ENCODE measurements at regions not wholly inside any gene's neighbourhood (a gene's known extent, or its start where the extent isn't known, plus 50 kb on each side); places are given as distances from the start of the nearest gene placed in this dataset.

GRCh38 chr18:10289251-10289650 is 165.2 kb upstream of the APCDD1 start:
- Mint-ChIP-seq H3K27me3 (ENCODE audit: low read depth) (no peaks in the 10 kb centered on the region), H3K4me3 (no peak overlapping the region), H3K27ac (no peak overlapping the region), H3K4me1 (ENCODE audit: low read depth) (no peaks in the 10 kb centered on the region), H3K9me3 (peaks cover 8% of the 10 kb centered on the region in 2 donors), H3K36me3 (ENCODE audit: insufficient read depth in 2 of 2) (peaks cover 1 to 2% of the 10 kb centered on the region in 2 donors)
- no peak for DNase-seq
- no peak for ATAC-seq (replicated peaks in 1 of 2)

DNA sequence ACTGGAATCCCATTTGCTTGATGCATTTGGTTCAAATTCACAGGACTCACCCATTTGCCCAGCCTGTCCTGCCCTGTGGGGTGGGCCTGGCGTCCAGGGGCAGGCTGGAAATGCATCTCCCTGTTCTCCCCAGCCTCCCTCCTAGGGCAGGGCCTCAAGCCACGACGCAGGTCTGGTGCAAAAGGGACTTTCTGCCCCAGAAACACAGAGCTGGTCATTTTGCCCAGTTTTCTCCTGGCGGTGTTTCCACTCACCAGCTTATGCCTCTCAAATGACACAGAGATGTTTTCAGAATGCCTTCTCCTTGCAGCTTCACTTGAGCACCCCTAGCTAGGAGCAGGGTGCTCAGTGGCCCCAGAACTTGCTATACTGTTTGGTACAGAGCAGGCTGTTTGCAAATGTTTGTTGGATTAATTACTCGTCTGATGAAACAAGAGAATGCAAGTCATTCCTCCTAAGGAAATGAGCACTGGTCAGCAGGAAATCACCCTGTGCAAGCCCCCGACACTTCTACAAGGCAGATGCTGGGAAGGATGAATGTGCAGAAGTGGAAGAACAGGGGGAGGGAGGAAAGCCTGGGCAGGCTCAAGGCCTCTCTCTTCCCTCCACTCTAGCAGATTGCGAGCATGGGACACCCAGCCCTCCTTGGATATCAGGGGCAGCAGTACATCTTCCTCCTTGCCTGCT is 164.3 kb upstream of the APCDD1 start:
- Mint-ChIP-seq H3K4me3 (no peak overlapping the region), H3K36me3 (ENCODE audit: insufficient read depth in 2 of 2) (peaks cover 1 to 2% of the 10 kb centered on the region in 2 donors), H3K9me3 (peaks cover 8% of the 10 kb centered on the region in 2 donors), H3K4me1 (ENCODE audit: low read depth) (no peaks in the 10 kb centered on the region), H3K27ac (no peak overlapping the region), H3K27me3 (ENCODE audit: low read depth) (no peaks in the 10 kb centered on the region)
- no peak for ATAC-seq (replicated peaks in 1 of 2)
- no peak for DNase-seq

GRCh38 chr18:10290638-10291235 is 163.7 kb upstream of the APCDD1 start:
- Mint-ChIP-seq H3K27me3 (ENCODE audit: low read depth) (no peaks in the 10 kb centered on the region), H3K36me3 (ENCODE audit: insufficient read depth in 2 of 2) (peaks cover 1 to 2% of the 10 kb centered on the region in 2 donors), H3K27ac (no peak overlapping the region), H3K4me3 (no peak overlapping the region), H3K4me1 (ENCODE audit: low read depth) (no peaks in the 10 kb centered on the region), H3K9me3 (peaks cover 8% of the 10 kb centered on the region in 2 donors)
- ATAC-seq (replicated peaks in 1 of 2) (no peak), DNase-seq (no peak)

- DNase-seq (no peak), ATAC-seq (replicated peaks in 1 of 2) (no peak)
- Mint-ChIP-seq H3K4me1 (ENCODE audit: low read depth) (no peaks in the 10 kb centered on the region), H3K27ac (no peak overlapping the region), H3K27me3 (ENCODE audit: low read depth) (no peaks in the 10 kb centered on the region), H3K36me3 (ENCODE audit: insufficient read depth in 2 of 2) (peaks cover 1 to 2% of the 10 kb centered on the region in 2 donors), H3K4me3 (no peak overlapping the region), H3K9me3 (peaks cover 8% of the 10 kb centered on the region in 2 donors)
Measured at GRCh38 chr18:10291568-10291981, 162.9 kb upstream of the APCDD1 start.

DNA sequence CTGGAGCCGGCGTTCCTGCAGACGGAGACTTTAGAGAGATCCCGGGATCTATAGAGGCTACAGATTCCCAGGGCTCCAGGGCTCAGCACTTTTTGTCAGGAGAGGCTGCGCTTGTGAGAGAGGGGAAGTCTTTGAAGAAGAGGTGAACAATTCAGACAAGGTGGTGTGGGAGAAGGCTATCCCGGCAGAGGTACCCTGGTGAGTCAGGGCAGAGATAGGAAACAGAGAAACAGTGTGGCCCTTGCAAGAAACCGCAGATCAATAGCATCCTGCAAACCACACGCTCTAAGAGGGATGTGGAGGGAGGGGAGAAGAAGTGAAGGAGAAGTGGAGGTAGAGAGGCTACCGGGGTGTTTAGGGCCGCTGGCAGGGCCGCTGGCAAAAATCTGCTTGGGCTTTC is 160.5 kb upstream of the APCDD1 start:
- H3K9me3 Mint-ChIP-seq, result peaks cover 1 to 6% of the 10 kb centered on the region in 2 donors
- no peaks in the 10 kb centered on the region for H3K4me1 Mint-ChIP-seq (ENCODE audit: low read depth)
- H3K27ac Mint-ChIP-seq, result no peak overlapping the region
- DNase-seq, result no peak
- ATAC-seq (replicated peaks in 1 of 2), result no peak
- H3K36me3 Mint-ChIP-seq (ENCODE audit: insufficient read depth in 2 of 2), result no peaks in the 10 kb centered on the region
- H3K27me3 Mint-ChIP-seq (ENCODE audit: low read depth), result no peaks in the 10 kb centered on the region
- no peak overlapping the region for H3K4me3 Mint-ChIP-seq

- Mint-ChIP-seq H3K4me1 (ENCODE audit: low read depth) (no peaks in the 10 kb centered on the region), H3K4me3 (no peak overlapping the region), H3K27ac (no peak overlapping the region), H3K9me3 (peaks cover 0 to 3% of the 10 kb centered on the region in 2 donors), H3K36me3 (ENCODE audit: insufficient read depth in 2 of 2) (no peaks in the 10 kb centered on the region), H3K27me3 (ENCODE audit: low read depth) (no peaks in the 10 kb centered on the region)
- no peak for ATAC-seq (replicated peaks in 1 of 2)
- no peak for DNase-seq
Measured at GRCh38 chr18:10295751-10296150, 158.7 kb upstream of the APCDD1 start.

DNA sequence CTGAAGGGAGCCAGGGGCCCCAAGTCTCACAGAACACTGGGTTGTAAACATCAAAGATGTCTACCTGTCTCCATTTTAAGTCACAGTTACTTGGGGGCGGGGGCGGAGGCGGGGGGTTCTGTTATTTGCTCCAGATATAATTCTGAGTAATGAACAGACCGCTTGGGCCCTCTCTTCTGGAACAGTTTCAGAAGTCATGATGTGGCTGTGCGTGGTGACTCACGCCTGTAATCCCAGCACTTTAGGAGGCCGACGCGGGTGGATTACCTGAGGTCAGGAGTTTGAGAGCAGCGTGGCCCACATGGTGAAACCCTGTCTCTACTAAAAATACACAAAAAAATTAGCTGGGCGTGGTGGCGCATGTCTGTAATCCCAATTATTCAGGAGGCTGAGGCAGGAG is 157.9 kb upstream of the APCDD1 start:
- no peak for ATAC-seq (replicated peaks in 1 of 2)
- no peak overlapping the region for H3K27ac Mint-ChIP-seq
- no peaks in the 10 kb centered on the region for H3K27me3 Mint-ChIP-seq (ENCODE audit: low read depth)

GRCh38 chr18:10297086-10297485 is 157.3 kb upstream of the APCDD1 start:
- ATAC-seq (replicated peaks in 1 of 2) (no peak), DNase-seq (no peak)
- Mint-ChIP-seq H3K27me3 (ENCODE audit: low read depth) (no peaks in the 10 kb centered on the region), H3K4me1 (ENCODE audit: low read depth) (no peaks in the 10 kb centered on the region), H3K36me3 (ENCODE audit: insufficient read depth in 2 of 2) (no peaks in the 10 kb centered on the region), H3K9me3 (peaks cover 0 to 3% of the 10 kb centered on the region in 2 donors), H3K27ac (no peak overlapping the region), H3K4me3 (no peak overlapping the region)

More for the DNA sequence above, 157.9 kb upstream of the APCDD1 start:
- H3K36me3 Mint-ChIP-seq (ENCODE audit: insufficient read depth in 2 of 2), result no peaks in the 10 kb centered on the region
- H3K9me3 Mint-ChIP-seq, result peaks cover 0 to 3% of the 10 kb centered on the region in 2 donors
- no peaks in the 10 kb centered on the region for H3K4me1 Mint-ChIP-seq (ENCODE audit: low read depth)
- no peak overlapping the region for H3K4me3 Mint-ChIP-seq
- no peak for DNase-seq

DNA sequence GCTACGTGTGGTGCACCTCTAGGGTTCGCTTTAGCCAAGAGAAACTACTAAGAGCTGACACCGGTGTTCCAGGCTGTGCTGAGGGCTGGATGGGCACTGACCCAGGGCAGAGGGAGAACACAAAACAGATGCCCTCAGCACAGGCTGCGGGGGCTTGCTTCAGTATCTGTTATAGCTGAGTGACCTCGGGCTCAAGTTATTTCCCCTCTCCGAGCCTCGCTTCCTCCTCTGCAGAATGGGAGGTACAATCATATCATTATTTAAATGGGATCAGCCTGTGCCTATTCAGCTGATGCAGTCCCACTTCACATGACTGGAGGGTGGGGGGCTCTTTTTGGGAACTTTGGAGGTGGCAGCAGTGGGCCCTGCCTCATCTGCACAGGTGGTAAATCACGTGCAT is 156.1 kb upstream of the APCDD1 start:
- Mint-ChIP-seq H3K4me3 (no peak overlapping the region), H3K27ac (no peak overlapping the region), H3K9me3 (peaks cover 0 to 3% of the 10 kb centered on the region in 2 donors), H3K27me3 (ENCODE audit: low read depth) (no peaks in the 10 kb centered on the region), H3K36me3 (ENCODE audit: insufficient read depth in 2 of 2) (no peaks in the 10 kb centered on the region), H3K4me1 (ENCODE audit: low read depth) (no peaks in the 10 kb centered on the region)
- ATAC-seq (replicated peaks in 1 of 2) (no peak), DNase-seq (no peak)

DNA sequence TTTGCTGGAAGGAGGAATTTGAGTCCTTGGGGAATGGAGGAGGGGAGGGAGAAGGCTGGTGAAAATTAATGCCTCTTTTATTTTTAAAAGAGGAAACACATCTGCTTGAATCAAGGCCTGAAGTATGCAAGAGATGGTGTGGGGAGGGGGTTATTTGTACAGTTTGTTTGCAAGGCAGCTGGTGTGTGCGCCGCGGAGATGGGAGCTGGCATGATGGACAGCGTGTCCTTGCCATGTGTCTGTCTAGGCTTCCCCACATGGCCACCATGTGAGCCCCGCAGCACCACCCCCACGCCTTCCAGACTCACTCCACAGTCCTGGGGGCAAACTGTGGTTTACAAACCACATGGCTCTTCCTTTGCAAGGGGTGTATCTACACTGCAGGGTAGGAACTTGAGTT is 154.8 kb upstream of the APCDD1 start:
- Mint-ChIP-seq H3K4me3 (no peak overlapping the region), H3K9me3 (peaks cover 0 to 3% of the 10 kb centered on the region in 2 donors), H3K27ac (no peak overlapping the region), H3K27me3 (ENCODE audit: low read depth) (no peaks in the 10 kb centered on the region), H3K4me1 (ENCODE audit: low read depth) (no peaks in the 10 kb centered on the region), H3K36me3 (ENCODE audit: insufficient read depth in 2 of 2) (no peaks in the 10 kb centered on the region)
- DNase-seq (no peak), ATAC-seq (replicated peaks in 1 of 2) (no peak)

- Mint-ChIP-seq H3K27ac (no peak overlapping the region), H3K4me1 (ENCODE audit: low read depth) (no peaks in the 10 kb centered on the region), H3K9me3 (peaks cover 0 to 3% of the 10 kb centered on the region in 2 donors), H3K4me3 (no peak overlapping the region), H3K36me3 (ENCODE audit: insufficient read depth in 2 of 2) (no peaks in the 10 kb centered on the region), H3K27me3 (ENCODE audit: low read depth) (no peaks in the 10 kb centered on the region)
- ATAC-seq (replicated peaks in 1 of 2), result no peak
- no peak for DNase-seq
Measured at GRCh38 chr18:10300739-10301138, 153.7 kb upstream of the APCDD1 start.

DNA sequence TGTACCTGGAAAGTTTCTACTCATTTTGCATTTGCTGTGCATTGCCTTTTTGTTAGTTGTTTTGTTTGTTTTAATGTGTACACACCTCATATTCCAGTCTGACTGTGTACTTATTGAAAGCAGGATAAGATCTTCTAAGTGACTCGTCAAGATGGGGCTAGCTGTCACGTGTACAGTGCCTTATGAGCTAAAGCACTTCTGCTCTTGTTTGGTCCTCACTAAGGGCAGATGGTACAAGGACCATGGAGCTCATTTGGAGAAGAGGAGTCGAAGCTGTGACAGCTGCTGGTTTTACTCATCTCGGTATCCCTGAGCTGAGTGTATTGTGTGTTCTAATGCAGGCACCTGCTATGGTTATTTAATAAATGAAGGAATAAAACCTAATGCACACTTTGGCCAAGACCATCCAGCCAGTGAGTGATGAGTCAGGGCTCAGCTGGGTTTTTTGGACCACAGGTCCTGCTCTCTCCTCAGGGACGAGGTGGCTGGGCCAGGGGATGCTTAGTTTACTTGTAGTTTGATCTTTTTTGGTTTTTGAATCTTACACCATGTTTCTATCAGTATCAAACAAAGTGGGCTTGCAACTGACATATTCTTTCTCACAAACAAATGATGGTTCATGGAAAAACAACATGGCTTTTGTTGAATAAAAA is 152.5 kb upstream of the APCDD1 start:
- peaks cover 0 to 3% of the 10 kb centered on the region in 2 donors for H3K9me3 Mint-ChIP-seq
- no peak for ATAC-seq (replicated peaks in 1 of 2)

DNA sequence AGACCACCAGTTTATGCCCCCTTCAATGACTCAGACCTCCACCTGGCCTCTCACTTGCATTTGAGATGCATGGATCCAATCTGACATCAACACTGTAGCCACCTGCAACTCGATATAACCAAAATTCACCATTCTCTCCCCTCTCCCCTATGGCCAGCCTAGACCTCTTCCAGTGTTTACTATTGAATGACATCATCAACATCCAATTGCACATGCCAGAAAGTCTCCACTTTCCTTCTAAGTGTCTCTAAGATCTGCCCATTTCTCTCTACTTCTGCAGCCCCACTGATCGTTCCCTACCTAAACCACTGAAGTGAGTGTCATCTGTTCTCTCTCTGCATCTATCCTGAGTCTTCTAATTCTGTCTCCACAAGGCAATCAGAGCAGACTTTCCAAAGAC is 151.3 kb upstream of the APCDD1 start:
- no peak for DNase-seq
- ATAC-seq (replicated peaks in 1 of 2), result no peak
- no peak overlapping the region for H3K27ac Mint-ChIP-seq
- no peaks in the 10 kb centered on the region for H3K36me3 Mint-ChIP-seq (ENCODE audit: insufficient read depth in 2 of 2)
- no peaks in the 10 kb centered on the region for H3K4me1 Mint-ChIP-seq (ENCODE audit: low read depth)
- peaks cover 0 to 3% of the 10 kb centered on the region in 2 donors for H3K9me3 Mint-ChIP-seq
- H3K4me3 Mint-ChIP-seq, result no peak overlapping the region
- no peaks in the 10 kb centered on the region for H3K27me3 Mint-ChIP-seq (ENCODE audit: low read depth)

More for the DNA sequence above, 152.5 kb upstream of the APCDD1 start:
- no peak for DNase-seq
- Mint-ChIP-seq H3K4me1 (ENCODE audit: low read depth) (no peaks in the 10 kb centered on the region), H3K36me3 (ENCODE audit: insufficient read depth in 2 of 2) (no peaks in the 10 kb centered on the region), H3K27me3 (ENCODE audit: low read depth) (no peaks in the 10 kb centered on the region), H3K4me3 (no peak overlapping the region), H3K27ac (no peak overlapping the region)

Measured in activated T-cell treated with anti-CD3 and anti-CD28 coated beads, Interleukin-2, amount 50 U/mL, for 72 hours (primary cell).